ENCODE measurements at regions not wholly inside any gene's neighbourhood (a gene's known extent, or its start where the extent isn't known, plus 50 kb on each side); places are given as distances from the start of the nearest gene placed in this dataset.

GRCh38 chr20:57932227-57932864 is 222.5 kb upstream of the PMEPA1 start:
- Histone ChIP-seq H3K4me3 (no peak overlapping the region), H3K9me3 (no peaks in the 10 kb centered on the region), H3K27ac (no peak overlapping the region), H3K4me1 (no peaks in the 10 kb centered on the region), H3K27me3 (no peaks in the 10 kb centered on the region), H3K36me3 (no peaks in the 10 kb centered on the region)
- DNase-seq = no peak
- TF ChIP-seq, protein P1, sequence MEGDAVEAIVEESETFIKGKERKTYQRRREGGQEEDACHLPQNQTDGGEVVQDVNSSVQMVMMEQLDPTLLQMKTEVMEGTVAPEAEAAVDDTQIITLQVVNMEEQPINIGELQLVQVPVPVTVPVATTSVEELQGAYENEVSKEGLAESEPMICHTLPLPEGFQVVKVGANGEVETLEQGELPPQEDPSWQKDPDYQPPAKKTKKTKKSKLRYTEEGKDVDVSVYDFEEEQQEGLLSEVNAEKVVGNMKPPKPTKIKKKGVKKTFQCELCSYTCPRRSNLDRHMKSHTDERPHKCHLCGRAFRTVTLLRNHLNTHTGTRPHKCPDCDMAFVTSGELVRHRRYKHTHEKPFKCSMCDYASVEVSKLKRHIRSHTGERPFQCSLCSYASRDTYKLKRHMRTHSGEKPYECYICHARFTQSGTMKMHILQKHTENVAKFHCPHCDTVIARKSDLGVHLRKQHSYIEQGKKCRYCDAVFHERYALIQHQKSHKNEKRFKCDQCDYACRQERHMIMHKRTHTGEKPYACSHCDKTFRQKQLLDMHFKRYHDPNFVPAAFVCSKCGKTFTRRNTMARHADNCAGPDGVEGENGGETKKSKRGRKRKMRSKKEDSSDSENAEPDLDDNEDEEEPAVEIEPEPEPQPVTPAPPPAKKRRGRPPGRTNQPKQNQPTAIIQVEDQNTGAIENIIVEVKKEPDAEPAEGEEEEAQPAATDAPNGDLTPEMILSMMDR (IDR thresholded peaks at IDR 0.05) = no peak
- TF ChIP-seq EP300 (IDR thresholded peaks at IDR 0.05) = no peak
- no peak for TF ChIP-seq POLR2A (IDR thresholded peaks at IDR 0.05)
- TF ChIP-seq POLR2AphosphoS5 (IDR thresholded peaks at IDR 0.05) = no peak
- intact Hi-C loops (cut with DNase I) = no loop called here
- WGBS, 2 donors = 90 to 92% methylated on average over 17 of the region's 17 CpGs

GRCh38 chr20:57930351-57930750 is 220.5 kb upstream of the PMEPA1 start:
- no peak overlapping the region for H3K4me3 ChIP-seq
- TF ChIP-seq, protein P1 (IDR thresholded peaks at IDR 0.05) = no peak
- TF ChIP-seq POLR2A (IDR thresholded peaks at IDR 0.05) (no peak), EP300 (IDR thresholded peaks at IDR 0.05) (no peak), POLR2AphosphoS5 (IDR thresholded peaks at IDR 0.05) (no peak)
- H3K27me3 ChIP-seq = no peaks in the 10 kb centered on the region
- H3K9me3 ChIP-seq = peaks cover 0 to 6% (median 2%) of the 10 kb centered on the region in 4 donors
- no peaks in the 10 kb centered on the region for H3K4me1 ChIP-seq
- H3K36me3 ChIP-seq = no peaks in the 10 kb centered on the region
- intact Hi-C loops (cut with DNase I) = no loop called here
- DNase-seq = no peak
- H3K27ac ChIP-seq = no peak overlapping the region
- 88 to 90% methylated on average over 5 of the region's 5 CpGs for WGBS, 2 donors

- Histone ChIP-seq H3K9me3 (peaks cover 0 to 6% (median 2%) of the 10 kb centered on the region in 4 donors), H3K4me1 (no peaks in the 10 kb centered on the region), H3K27me3 (no peaks in the 10 kb centered on the region), H3K27ac (no peak overlapping the region), H3K4me3 (no peak overlapping the region), H3K36me3 (no peaks in the 10 kb centered on the region)
- WGBS, 2 donors = 74 to 84% methylated on average over 2 of the region's 2 CpGs
- intact Hi-C loops (cut with DNase I) = no loop called here
- TF ChIP-seq POLR2A (IDR thresholded peaks at IDR 0.05) = no peak
- TF ChIP-seq, protein P1 (IDR thresholded peaks at IDR 0.05) = no peak
- TF ChIP-seq POLR2AphosphoS5 (IDR thresholded peaks at IDR 0.05) = no peak
- TF ChIP-seq EP300 (IDR thresholded peaks at IDR 0.05) = no peak
- no peak for DNase-seq
Observed at GRCh38 chr20:57928181-57928967, 218.6 kb upstream of the PMEPA1 start.

DNA sequence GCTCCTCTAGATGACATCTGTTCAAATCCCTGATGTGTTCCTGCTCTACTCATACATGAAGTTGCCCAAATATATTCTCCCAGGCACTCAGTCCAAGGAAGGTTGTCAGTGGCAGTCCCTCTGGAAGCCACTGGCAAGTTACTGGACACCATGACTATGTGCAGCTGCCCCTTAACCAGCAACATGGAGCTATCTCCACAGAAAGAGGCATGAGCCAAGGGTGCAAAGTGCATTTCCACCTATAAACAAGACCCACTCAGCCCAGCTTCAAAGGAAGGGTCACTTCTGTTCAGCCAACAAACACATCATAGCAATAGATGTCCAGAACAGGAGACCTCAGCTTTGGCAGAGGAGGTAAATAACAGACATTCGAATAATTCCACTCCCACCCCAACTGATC is 217.6 kb upstream of the PMEPA1 start:
- peaks cover 0 to 6% (median 2%) of the 10 kb centered on the region in 4 donors for H3K9me3 ChIP-seq
- TF ChIP-seq POLR2A (IDR thresholded peaks at IDR 0.05) (no peak), EP300 (IDR thresholded peaks at IDR 0.05) (no peak), POLR2AphosphoS5 (IDR thresholded peaks at IDR 0.05) (no peak)
- TF ChIP-seq, protein P1 (IDR thresholded peaks at IDR 0.05) = no peak
- no peaks in the 10 kb centered on the region for H3K36me3 ChIP-seq
- no peaks in the 10 kb centered on the region for H3K4me1 ChIP-seq
- DNase-seq = no peak
- no peaks in the 10 kb centered on the region for H3K27me3 ChIP-seq
- intact Hi-C loops (cut with DNase I) = no loop called here
- 92 to 95% methylated on average over 1 of the region's 1 CpG for WGBS, 2 donors
- H3K4me3 ChIP-seq = no peak overlapping the region
- no peak overlapping the region for H3K27ac ChIP-seq
